ENCODE measurements at regions not wholly inside any gene's neighbourhood (a gene's known extent, or its start where the extent isn't known, plus 50 kb on each side); places are given as distances from the start of the nearest gene placed in this dataset.

DNA sequence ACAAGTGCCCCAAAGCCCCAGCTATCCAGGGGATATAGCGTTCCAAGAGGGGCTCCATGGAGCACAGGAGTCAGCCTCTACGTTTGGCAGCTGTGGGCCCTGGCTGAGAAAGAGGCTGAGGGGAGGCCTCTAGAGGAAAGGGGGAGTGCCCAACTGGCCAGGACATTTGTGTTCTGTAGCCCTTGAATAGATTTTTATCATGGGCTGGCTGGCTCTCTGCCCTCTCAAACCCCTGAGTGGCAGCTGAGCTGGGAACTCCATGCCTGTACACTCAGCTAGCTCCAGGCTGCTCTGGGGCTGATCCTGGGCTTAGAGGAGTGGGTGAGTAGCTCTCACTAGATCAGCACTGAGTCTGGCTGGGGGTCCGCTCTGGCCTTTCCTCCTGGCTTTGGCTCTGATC, 285.0 kb downstream of the ZSWIM6 start:
- TF ChIP-seq POLR2AphosphoS5 (IDR thresholded peaks at IDR 0.05; ENCODE audit: low read depth, low read length) (no peak), POLR2A (IDR thresholded peaks at IDR 0.05; ENCODE audit: low read depth, low read length) (no peak)
